DMS79 treated with DMSO at 0.1 percent for 48 hours (cell line): ENCODE measurements at regions not wholly inside any gene's neighbourhood (a gene's known extent, or its start where the extent isn't known, plus 50 kb on each side); places are given as distances from the start of the nearest gene placed in this dataset.

Experiments used
- DNase-seq: peaks from one replicate; lab custom pipeline; 2025; lab: John Stamatoyannopoulos, UW

DNA sequence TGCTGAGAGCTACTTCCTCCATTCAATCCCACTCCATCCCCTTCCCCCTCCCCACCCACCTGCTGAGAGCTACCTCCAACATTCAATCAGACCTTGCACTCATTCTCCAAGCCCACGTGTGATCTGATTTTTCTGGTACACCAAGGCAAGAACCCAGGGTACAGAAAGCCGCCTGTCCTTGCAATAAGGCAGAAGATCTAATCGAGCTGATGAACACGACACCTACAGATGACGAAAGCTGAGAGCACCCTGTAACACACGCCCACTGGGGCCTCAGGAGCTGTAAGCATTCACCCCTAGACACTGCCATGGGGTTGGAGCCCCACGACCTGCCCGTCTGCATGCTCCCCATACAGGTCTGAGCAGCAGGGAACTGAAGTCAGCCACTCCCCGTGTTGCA lies 58.3 kb downstream of the TRIML1 start:
- no peak for DNase-seq

DNA sequence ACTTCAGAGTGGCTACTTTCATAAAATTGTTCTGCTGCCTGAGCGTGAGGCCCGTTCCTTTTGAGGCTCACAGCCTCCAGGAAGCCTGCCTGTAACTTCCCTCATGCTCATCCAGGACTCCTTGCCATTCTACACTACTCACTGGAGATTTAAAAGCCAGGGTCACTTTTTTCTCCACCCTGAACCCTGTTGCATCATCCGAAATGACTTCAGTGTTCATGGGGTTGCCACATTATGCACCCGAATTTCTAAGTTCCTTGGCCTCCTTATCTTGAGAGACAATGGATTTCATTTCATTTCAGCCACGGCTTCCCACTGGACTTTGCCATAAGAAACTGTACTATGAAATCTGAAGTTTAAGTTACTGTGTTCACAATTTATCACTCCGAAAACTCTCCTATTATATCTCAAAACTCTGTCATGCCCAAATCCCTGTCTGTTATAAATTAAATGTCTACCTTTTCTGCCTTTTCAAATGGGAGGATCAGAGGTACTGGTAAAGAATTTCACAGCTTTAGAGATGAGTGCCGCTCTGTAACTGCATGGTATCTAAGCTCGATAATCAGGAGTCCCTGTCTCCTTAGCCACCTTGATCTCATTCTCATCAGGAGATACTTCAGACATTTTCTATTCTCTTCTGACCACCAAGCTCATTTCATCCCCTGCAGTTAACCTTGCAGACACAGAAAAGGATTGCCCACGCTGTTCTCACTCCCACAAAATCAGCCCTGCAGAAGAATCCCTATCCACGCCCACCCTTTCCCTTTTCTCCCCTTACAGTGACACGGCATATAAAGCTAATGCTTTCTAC lies 59.9 kb downstream of the TRIML1 start:
- DNase-seq = no peak

DNA sequence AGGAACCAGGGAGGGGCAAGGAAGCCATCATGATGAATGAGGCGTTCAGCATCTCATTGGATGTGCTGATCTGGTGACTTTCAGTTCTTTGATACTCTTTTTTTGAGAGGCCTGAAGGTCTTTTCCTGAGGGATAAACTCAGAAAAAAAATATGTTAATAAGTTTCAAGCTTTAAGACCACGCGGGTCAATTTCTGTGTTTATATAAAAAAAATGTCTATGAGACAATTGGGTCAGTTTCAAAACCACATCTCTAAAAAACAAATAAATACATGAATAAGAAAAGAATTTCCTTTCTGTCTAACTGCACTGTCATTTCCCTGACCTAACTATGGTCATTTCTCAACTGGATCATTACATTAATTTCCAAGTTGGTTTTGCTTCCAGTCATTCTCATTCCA lies 62.6 kb downstream of the TRIML1 start:
- no peak for DNase-seq

DNA sequence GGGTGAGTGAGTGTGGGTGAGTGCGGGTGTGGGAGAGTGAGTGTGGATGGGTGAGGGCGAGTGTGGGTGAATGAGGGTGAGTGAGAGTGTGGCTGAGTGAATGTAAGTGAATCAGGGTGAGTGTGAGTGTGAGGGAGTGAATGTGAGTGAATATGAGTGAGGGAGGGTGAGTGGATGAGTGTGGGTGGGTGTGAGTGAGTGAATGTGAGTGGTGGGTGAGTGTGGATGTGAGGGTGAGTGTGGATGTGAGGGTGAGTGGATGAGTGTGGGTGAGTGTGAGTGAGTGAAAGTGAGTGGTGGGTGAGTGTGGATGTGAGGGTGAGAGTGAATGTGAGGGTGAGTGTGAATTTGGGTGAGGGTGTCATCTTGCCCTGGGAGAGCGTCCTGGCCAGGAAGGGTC lies 67.5 kb downstream of the TRIML1 start:
- no peak for DNase-seq

DNA sequence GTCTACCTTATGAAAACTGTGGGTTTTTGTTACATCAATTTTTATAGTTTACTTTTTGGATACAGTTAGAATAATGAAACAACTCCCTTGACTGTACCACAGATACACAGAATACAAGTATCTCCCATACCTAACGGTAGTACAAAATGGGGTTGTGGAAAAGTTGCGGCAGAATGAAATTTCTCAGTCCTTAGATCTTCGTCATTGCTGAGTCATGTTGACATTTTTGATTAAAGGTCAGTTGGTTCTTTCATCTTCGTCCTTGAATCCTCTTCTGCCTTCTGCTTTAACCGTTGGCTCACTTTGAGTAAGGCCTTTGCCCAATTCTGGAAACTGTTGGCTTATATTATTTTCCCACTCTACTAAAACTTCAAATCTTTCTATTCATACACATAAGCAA lies 75.6 kb downstream of the TRIML1 start:
- no peak for DNase-seq

DNA sequence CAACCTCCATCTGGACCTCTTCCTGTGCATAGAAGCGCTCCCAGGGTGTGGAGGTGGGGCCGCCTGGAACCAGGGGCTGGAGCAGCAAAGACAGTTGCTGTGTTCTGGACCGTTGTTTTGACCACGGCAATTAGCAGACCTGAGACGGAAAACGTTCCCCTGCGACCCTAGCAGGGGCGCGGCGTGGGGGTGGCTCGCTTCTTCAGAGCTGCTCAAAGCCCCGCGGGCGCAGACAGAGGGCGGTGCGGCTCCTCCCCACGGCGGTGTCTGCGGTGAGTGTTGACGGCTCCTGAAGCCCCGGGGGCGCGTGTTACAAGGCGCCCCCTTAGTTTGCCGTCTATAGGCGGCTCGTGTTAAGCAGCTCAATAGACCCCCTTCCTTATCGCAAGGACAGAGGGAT lies 79.2 kb downstream of the TRIML1 start:
- DNase-seq = no peak

DNA sequence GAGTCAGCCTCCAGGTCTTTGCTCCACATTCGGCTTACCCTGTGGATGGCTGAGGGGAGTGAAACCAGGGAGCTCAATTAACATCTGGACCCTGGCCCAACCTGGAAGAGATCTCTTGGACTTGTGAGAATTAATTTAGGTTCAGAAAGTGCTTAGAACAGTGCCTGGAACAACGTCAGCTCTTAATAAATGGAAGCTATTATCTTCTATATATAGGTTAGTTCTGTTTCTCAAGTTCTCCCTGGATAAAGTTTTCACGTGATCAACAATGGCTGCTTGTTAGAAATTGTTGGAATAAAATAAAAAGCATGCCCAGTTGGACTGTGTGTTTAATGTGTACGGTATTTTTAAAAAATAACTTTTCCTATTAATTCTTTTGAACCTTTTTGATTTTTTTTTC lies 80.8 kb downstream of the TRIML1 start:
- no peak for DNase-seq

DNA sequence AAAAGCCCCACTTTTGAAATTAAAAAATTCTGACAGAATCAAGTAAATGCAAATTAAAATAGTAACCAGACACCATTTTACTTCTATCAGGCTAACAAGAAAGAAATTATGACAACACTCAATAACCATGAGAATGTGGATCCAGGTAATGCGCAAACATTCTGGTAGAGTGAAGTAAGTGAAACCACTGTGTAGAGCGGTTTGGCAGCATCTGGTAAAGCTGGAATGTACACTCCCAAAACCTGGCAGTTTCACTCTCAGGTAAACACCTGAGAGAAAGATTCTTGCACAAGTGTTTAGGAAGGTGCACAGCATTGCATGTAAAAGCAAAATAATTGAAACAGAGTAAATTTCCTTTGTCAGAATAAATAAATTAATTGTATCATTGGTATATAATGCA lies 81.8 kb downstream of the TRIML1 start:
- no peak for DNase-seq

DNA sequence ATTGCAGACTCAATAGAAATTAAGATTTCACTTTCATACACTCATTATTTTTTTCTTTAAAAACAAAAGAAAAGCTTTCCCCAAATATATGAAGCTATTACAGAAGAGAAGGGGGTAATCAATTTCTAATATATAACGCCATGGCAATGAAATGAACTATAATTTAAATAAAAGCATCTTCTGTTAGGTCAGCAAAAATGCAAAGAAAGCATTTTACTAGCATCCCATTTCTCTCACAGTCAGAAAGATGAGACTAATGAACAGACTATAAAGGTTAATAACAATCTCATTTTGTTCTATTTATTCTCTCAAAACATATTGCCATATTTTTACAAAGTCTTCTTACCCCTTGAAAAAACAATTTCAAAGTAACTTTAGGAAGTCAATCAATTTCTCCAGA lies 89.0 kb downstream of the TRIML1 start:
- DNase-seq = no peak

DNA sequence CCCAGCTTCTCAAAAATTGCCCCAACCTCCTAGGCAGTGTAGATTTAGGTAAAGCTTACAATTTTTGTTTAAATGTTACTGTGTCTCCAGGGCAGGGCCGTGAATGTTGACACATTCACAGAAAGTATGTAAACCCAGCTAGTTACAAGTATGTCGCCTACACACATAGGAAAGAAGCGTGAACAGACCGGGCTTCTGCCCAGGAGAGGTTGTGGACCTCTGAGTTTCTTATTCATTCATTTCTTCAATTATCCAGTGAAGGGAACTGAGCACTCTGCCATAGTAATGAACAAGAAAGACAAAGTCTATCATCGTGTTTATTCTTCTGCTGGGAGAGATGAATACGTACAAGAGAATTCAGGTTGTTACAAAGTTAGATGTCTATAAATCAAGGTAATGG lies 93.2 kb downstream of the TRIML1 start:
- no peak for DNase-seq

DNA sequence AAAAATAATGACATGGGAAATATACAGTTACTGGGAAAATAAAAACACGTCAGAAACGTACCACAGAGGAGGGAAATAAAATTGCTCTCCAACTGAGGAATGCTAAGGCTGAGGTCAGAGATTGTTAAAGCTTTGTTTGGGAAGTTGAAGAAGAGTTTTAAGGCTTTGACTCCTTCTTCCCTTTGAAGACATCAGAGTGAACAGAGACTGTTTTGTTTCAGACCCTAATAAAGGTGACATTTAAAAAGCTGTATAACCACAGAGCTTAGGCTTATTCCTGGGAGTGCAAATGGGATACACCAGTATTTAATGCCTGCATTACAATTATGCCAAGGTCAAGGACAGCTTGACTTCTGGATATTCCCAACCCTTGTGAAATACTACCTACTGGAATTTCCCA lies 102.8 kb downstream of the TRIML1 start:
- DNase-seq = no peak

DNA sequence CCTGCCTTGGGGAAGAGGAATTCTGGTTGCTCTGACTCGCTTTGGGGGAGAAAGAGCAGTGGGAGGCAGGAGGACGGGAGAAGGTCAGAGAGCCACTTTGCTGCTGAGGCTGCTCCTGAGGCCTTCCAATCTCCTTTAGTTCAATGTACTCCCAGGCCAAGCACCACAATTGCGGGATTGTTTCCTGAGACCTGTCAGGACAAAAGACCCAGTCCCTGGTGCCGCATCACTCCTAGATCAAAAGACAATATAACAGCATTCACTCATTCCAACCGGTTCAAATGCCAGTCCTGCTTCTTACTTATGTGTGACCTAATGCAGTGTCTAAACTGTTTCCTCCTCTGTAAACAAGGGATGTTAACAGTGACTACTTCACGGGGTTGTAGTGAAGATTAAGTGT lies 106.4 kb downstream of the TRIML1 start:
- no peak for DNase-seq

DNA sequence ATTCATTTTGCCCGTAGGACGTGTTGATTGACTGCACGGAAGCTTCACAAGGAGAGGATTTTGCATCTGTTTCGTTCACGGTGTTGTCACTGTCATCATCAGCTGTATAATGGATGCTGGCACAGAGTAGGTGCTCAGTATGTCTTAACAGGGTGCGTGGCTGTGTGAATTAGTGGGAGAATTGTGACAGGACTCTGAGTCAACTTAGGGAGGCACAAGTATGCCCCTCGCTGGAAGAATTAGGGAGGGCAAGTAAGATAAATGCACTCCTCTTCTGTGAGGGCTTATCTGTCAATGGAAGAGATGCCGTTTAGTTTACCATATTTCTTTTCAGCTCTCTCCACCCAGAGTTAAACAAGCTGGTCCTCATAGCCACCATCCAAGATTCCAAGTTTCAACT lies 107.2 kb downstream of the TRIML1 start:
- DNase-seq = no peak

DNA sequence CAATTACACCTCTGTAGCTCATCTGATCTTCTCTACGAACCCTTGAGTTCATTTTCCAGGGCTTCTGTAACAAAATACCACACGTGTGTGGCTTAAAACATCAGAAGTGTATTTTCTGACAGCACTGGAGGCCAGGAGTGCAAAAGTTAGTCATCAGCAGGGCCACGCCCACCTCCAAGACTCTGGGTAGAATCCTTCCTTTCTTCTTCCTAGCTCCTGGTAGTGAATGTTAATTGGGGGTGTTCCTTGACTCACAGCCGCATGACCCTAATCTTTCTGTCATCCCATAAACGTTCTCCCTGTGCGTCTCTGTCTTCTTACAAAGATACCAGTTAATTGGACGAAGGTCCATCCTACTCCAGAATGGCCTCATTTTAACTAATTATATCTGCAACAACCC lies 115.0 kb downstream of the TRIML1 start:
- DNase-seq = no peak

DNA sequence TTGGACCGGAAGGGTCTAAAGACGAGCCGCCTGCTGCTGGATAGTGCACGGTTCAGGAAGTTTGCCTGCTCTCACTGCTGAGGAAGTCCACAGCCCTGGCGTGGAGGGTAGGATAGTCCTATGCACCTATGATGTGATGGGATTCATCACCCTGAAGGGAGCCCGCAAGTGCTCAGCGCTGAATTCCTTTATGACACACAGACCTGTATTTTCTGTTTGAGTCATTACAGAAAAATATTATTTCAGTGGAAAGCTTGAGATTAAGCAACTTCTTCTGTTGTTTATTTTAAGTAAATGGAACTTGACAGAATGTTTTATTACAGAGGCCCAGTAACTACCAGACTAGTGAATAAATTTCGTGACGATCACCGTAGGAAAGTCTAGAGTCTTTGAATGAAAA lies 123.2 kb downstream of the TRIML1 start:
- DNase-seq = no peak

DNA sequence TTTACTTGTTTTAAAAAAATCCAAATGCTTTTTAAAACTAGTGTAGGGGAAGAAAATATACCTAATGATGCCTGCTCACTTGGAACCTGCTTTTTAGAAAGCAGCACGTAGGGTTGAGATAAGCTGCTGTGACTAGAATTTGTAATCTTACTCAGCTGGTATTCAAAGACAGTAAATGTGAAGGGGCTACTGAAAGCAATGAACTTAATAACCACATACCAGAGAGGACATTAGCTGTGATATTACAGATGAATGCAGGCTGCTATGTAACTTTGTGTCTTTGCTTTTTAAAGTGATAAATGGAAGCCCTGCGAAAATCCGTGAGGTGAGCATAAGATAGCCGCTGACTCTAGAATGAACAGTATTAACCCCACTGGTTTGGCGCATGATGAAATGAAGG lies 124.1 kb downstream of the TRIML1 start:
- DNase-seq = no peak

DNA sequence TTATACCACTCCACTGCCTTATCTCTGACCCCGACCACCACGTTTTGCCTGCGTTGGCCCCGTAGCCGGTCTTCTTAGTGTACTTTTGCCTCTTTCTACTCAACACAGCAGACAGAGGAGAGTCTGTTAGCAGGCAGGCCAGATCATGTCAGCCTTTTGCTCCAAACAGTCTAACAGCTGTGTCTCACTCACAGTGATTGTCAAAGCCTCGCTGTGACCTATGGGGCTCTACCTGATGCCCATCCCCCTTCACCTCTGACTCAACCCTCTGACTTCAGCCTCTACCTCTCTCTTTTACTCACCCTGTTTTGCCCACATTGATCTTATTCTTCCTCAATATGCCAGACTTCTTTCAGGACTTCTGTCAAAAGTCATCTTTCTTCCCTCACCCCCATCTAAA lies 127.1 kb downstream of the TRIML1 start:
- DNase-seq = no peak

DNA sequence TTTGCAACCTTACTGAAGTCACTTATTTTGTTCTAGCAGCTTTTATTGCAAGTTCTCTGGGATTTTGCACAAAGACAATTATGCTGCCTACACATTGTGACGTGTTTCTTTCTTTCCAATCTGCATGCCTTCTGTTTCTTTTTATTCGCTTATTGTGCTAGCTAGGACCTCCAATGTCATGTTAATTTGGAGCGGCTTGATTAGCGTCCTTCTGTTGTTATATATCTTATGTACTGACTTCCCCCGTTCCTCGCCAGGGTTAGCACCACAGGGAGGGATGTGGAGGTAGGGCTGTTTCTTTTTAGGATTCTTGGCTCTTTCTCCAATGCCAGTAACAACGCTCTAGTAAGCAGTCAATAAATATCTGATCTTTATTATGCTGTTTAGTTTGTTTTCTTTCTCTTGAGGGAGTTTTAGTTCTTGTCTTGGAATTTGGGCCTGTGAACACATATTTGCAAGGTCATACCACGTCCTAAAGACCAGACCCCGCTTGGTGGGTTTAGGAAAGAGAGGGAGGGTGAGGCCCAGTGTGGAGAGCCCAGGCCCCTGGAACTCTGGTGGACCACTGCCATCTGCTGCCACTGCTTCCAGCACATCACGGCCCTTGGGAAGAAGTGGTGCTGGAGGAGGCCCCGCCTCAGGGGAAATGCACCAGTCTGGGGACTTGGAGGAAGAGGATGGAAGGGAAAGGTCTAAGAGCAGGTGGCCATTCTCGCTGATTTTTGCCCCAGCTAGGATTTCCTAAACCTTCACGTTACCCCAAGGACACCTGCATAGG lies 129.1 kb downstream of the TRIML1 start:
- no peak for DNase-seq

DNA sequence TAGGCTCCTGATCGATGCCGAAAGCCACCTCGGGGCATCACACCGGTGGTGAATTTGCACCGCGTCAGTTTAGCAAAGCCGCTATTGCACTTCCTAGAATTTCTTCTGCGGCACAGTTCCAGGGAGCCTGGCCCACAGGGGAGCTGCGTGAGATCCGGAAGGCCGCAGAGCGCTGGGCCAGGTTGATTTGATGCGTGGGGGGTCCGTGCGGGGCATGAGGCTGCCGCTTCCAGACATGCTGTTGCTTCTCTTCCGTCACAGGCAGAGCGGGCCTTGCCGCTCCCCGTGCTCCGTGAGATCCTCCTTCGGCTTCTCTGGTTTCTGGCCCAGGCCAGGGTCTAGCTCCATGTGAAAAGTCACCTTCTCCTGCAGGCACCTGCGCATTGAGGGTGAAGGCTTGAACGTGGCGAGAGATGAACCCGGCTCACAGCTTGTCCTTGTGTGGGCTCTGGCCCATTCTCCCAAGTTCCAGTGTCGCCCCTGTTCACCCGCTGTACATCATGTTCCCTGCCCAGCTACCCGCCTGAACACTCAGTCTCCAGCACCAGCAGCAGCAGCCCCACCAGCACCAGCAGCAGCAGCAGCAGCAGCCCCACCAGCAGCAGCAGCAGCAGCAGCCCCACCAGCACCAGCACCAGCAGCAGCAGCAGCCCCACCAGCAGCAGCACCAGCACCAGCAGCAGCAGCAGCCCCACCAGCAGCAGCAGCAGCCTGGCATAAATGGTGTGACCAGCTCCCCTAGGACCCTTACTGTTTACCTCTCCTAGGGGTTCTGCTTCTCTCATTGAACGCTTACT lies 131.2 kb downstream of the TRIML1 start:
- DNase-seq = no peak

DNA sequence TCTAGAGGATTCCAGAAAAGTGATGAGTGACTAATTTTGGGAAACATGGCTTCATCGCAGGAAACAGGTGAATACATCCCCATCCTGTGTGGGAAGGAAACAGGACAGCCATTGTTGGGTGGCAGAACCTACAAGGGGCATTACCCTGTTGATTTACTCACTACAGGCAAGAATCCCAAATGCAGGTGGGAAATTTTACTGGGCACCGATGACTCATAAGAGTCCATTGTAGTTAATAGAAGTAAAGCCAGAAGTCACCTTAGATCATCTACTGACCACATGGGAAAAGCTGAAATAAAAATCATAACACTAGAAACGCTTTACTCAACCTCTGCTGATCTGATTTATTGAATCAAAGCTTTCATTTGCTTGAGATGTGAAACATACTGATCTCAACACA lies 136.4 kb downstream of the TRIML1 start:
- DNase-seq = no peak

DNA sequence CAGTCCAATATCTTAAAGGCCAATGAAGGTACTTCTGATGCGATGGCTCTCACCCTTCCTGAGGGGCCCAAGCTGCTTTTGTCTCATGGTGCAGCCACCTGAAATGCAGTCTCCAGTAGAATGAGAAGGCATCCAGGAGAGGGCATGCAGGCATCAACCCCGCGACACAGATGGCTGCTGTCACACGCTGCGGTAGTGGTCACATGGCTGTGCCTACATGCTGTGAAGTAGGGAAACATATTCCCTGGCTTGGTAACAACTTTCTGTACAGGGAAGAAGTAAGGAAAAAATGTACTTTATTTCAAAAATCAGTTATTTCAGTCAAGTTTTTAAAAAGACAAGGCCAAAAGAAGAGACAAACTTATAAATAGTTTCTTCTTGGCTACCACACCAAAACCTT lies 139.9 kb downstream of the TRIML1 start:
- DNase-seq = no peak

DNA sequence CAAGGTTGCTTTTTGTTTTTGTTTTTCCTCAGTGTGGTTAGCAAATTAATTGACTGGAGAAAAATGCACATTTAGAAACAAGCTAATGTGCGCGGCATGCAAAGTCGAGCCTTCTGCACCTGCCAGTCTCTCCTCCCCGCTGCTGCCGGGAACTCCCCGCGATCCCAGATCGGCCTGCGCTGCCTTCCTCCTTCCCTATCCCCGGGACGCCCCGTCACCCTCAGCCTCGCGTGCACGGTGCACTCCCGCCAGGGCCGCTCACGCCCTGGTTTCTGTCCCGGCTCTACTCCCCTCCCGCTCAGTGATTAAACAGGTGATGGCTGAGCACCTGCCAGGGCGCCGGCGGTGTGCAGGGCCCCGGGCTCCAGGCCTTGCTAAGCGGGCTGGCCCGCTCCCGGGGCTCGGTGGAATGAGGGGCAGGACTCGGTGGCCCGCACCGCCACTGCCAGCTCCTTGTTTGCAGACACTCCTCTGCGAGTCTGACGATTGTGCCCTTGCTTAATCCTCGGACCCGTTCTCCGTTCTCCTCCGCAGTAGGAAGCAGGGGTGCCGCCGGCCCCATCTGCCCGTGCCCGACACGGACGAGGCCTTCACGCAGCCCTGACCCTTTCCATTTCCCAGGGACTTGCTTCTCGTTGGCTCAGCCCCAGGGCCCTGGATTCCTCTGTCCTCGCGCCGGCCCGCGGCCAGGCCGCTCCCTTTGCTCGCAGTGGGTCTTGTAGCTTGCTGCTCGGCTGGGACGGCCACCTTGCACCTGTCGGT lies 143.4 kb downstream of the TRIML1 start:
- DNase-seq = no peak
